ENCODE measurements at regions not wholly inside any gene's neighbourhood (a gene's known extent, or its start where the extent isn't known, plus 50 kb on each side); places are given as distances from the start of the nearest gene placed in this dataset.

GRCh38 chr5:61596265-61596664 is 264.2 kb downstream of the ZSWIM6 start:
- FAIRE-seq: no peak

- FAIRE-seq: no peak
Observed at GRCh38 chr5:61597684-61598083, 265.6 kb downstream of the ZSWIM6 start.

- no peak for FAIRE-seq
Observed at GRCh38 chr5:61598126-61598525, 266.1 kb downstream of the ZSWIM6 start.

GRCh38 chr5:61599370-61600122 is 267.5 kb downstream of the ZSWIM6 start:
- FAIRE-seq: no peak

- no peak for FAIRE-seq
Observed at GRCh38 chr5:61600123-61600444, 268.0 kb downstream of the ZSWIM6 start.

GRCh38 chr5:61600945-61601511 is 269.0 kb downstream of the ZSWIM6 start:
- FAIRE-seq: no peak

GRCh38 chr5:61603211-61603908 is 271.3 kb downstream of the ZSWIM6 start:
- FAIRE-seq: no peak

GRCh38 chr5:61604076-61605025 is 272.3 kb downstream of the ZSWIM6 start:
- no peak for FAIRE-seq

GRCh38 chr5:61609840-61610677 is 278.0 kb downstream of the ZSWIM6 start:
- FAIRE-seq: no peak

GRCh38 chr5:61610678-61611024 is 278.6 kb downstream of the ZSWIM6 start:
- no peak for FAIRE-seq

GRCh38 chr5:61612431-61612830 is 280.4 kb downstream of the ZSWIM6 start:
- no peak for FAIRE-seq

GRCh38 chr5:61613679-61614078 is 281.6 kb downstream of the ZSWIM6 start:
- FAIRE-seq: no peak

- FAIRE-seq: no peak
Observed at GRCh38 chr5:61614606-61615005, 282.5 kb downstream of the ZSWIM6 start.

GRCh38 chr5:61617039-61617438 is 285.0 kb downstream of the ZSWIM6 start:
- FAIRE-seq: no peak

- no peak for FAIRE-seq
Observed at GRCh38 chr5:61617995-61618525, 286.0 kb downstream of the ZSWIM6 start.

- FAIRE-seq: no peak
Observed at GRCh38 chr5:61618577-61618976, 286.5 kb downstream of the ZSWIM6 start.

- FAIRE-seq: no peak
Observed at GRCh38 chr5:61619289-61619688, 287.2 kb downstream of the ZSWIM6 start.

GRCh38 chr5:61619777-61620518 is 287.9 kb downstream of the ZSWIM6 start:
- no peak for FAIRE-seq

- no peak for FAIRE-seq
Observed at GRCh38 chr5:61620699-61621182, 288.7 kb downstream of the ZSWIM6 start.

GRCh38 chr5:61621202-61621650 is 289.2 kb downstream of the ZSWIM6 start:
- no peak for FAIRE-seq

- no peak for FAIRE-seq
Observed at GRCh38 chr5:61622156-61622555, 290.1 kb downstream of the ZSWIM6 start.
